Left ventricle myocardium inferior (tissue), 1 donor: ENCODE measurements at regions not wholly inside any gene's neighbourhood (a gene's known extent, or its start where the extent isn't known, plus 50 kb on each side); places are given as distances from the start of the nearest gene placed in this dataset.

Source experiments
- DNase-seq: peaks from one replicate; pipeline ENCODE4 v3.0.0-alpha.2; 2020
- H3K27ac ChIP-seq: fragments of 200-600 bp; replicated peaks from 2 replicates; pipeline ENCODE4 v1.8.0; 2021
- H3K27me3 ChIP-seq: fragments of 200-600 bp; 2 replicates; pipeline ENCODE4 v1.8.0; 2021; ENCODE audit warnings: low read depth
- H3K36me3 ChIP-seq: fragments of 200-600 bp; 2 replicates; pipeline ENCODE4 v1.8.0; 2021
- H3K4me1 ChIP-seq: fragments of 200-600 bp; 2 replicates; pipeline ENCODE4 v1.8.0; 2021
- H3K4me3 ChIP-seq: fragments of 200-600 bp; 2 replicates; pipeline ENCODE4 v1.8.0; 2021; ENCODE audit warnings: mild to moderate bottlenecking, moderate library complexity
- H3K9me3 ChIP-seq: fragments of 200-600 bp; replicated peaks from 2 replicates; pipeline ENCODE4 v1.8.0; 2021
- CTCF ChIP-seq: fragments of 200-600 bp; IDR thresholded peaks from 2 replicates; pipeline ENCODE4 v1.8.0; 2021; ENCODE audit warnings: antibody characterized with exemption, mild to moderate bottlenecking, borderline replicate concordance
- intact Hi-C: fragments of 100-400 bp; cut with micrococcal nuclease; formaldehyde crosslinking; loops from one replicate; pipeline ENCODE4 v1.11.0; 2022
- donor health status: DM: no; HTN: yes; CAD: no; lungs with severe emphysema.

GRCh38 chr2:134128746-134129145 is 125.1 kb upstream of the MGAT5 start:
- Histone ChIP-seq H3K27me3 (no peaks in the 10 kb centered on the region), H3K27ac (peak overlapping the region; percentile 20), H3K36me3 (no peaks in the 10 kb centered on the region), H3K4me1 (peaks cover 86% of the 10 kb centered on the region), H3K4me3 (no peak overlapping the region), H3K9me3 (no peaks in the 10 kb centered on the region)
- no peak for TF ChIP-seq CTCF
- intact Hi-C loops: no loop called here
- DNase-seq: no peak

- intact Hi-C loops: no loop called here
- Histone ChIP-seq H3K27ac (peak overlapping the region; percentile 20), H3K9me3 (no peaks in the 10 kb centered on the region), H3K4me1 (peaks cover 86% of the 10 kb centered on the region), H3K36me3 (no peaks in the 10 kb centered on the region), H3K27me3 (no peaks in the 10 kb centered on the region), H3K4me3 (no peak overlapping the region)
- DNase-seq: no peak
- no peak for TF ChIP-seq CTCF
These were observed 123.9 kb upstream of the MGAT5 start for GRCh38 chr2:134129900-134130537.

GRCh38 chr2:134131681-134132489 is 122.0 kb upstream of the MGAT5 start:
- intact Hi-C loops: no loop called here
- no peak for TF ChIP-seq CTCF
- Histone ChIP-seq H3K36me3 (no peaks in the 10 kb centered on the region), H3K4me3 (no peak overlapping the region), H3K27ac (peak overlapping the region; percentile 91), H3K27me3 (no peaks in the 10 kb centered on the region), H3K4me1 (peaks cover 86% of the 10 kb centered on the region), H3K9me3 (no peaks in the 10 kb centered on the region)
- DNase-seq: no peak

GRCh38 chr2:134132490-134132857 is 121.4 kb upstream of the MGAT5 start:
- DNase-seq: no peak
- no peaks in the 10 kb centered on the region for H3K36me3 ChIP-seq
- peaks cover 86% of the 10 kb centered on the region for H3K4me1 ChIP-seq
- no peak overlapping the region for H3K4me3 ChIP-seq
- no peaks in the 10 kb centered on the region for H3K9me3 ChIP-seq
- H3K27me3 ChIP-seq: no peaks in the 10 kb centered on the region
- intact Hi-C loops: no loop called here
- no peak for TF ChIP-seq CTCF
- H3K27ac ChIP-seq: peak overlapping the region; percentile 91

- Histone ChIP-seq H3K36me3 (no peaks in the 10 kb centered on the region), H3K9me3 (no peaks in the 10 kb centered on the region), H3K4me1 (peaks cover 86% of the 10 kb centered on the region), H3K4me3 (no peak overlapping the region), H3K27me3 (no peaks in the 10 kb centered on the region), H3K27ac (peak overlapping the region; percentile 91)
- intact Hi-C loops: no loop called here
- DNase-seq: peak; percentile 52
- TF ChIP-seq CTCF: no peak
These were observed 120.1 kb upstream of the MGAT5 start for GRCh38 chr2:134133622-134134312.
